NCI-H1048 (cell line): ENCODE measurements at regions not wholly inside any gene's neighbourhood (a gene's known extent, or its start where the extent isn't known, plus 50 kb on each side); places are given as distances from the start of the nearest gene placed in this dataset.
A peak's percentile ranks its signal among the peaks of the same experiment; 100 is the strongest.
"Not testable (repeated sequence)": the region's sequence is repeated elsewhere in the genome, so short reads cannot be mapped to it uniquely, and the experiment has no call there.

Experiments used
- DNase-seq: peaks from one replicate; lab custom pipeline; 2025; lab: John Stamatoyannopoulos, UW

GRCh38 chr9:109599131-109599530 is 101.0 kb upstream of the PTPN3 start:
- DNase-seq: no peak

DNA sequence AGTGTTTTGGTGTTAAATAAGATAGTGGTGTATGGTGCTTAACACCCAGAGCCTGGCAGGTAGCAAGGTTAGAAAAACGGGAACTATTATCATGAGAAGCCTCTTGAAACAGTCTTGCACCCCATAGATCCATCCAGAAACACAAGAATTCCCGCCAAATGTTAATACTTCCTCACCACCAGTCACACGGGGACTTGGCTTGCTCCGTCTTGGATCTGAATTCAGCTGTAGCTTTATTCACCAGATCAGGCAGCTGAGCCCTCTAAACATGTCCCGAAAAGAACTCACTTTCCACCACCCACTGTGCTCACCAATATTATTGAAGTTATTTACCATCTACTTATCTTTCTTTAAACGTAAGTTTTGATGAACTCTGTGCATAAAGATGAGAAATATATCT is 101.6 kb upstream of the PTPN3 start:
- DNase-seq: no peak

DNA sequence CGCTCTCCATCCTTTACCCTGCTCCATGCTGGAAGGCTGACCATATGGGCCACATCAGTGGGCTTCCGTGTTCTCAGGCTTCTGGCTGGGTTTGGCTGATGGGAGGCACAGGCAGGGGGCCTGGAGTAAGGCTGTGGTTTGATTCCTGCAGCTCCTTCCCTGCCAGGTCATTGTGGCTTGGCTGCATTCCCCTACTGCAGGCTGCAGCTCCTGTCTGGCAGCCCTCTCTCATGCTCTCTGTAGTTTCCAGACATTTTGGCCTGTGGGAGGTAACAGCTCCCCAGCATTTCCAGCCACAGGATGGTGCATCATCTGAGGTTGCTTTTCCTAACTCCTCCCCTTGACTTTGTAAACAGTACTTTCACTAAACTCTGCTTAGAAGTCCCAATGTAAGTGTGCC is 102.0 kb upstream of the PTPN3 start:
- no peak for DNase-seq

DNA sequence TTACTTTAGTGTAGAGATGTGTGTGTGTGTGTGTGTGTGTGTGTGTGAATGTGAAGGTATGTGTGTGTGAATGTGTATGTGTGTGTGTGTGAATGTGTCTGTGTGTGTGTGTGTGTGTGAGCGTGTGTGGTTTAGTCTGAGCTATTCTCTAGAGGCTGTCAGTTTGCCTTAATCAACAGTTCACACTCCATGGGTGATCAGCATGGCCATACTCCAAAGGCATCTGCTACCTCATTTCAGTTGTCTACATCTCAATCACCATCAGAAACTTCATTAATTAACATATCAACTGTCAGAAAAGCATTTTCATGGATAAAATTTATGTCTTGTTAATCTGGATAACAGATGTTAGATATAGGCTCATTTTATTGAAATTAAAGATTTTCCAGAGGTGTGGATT is 103.1 kb upstream of the PTPN3 start:
- no peak for DNase-seq

DNA sequence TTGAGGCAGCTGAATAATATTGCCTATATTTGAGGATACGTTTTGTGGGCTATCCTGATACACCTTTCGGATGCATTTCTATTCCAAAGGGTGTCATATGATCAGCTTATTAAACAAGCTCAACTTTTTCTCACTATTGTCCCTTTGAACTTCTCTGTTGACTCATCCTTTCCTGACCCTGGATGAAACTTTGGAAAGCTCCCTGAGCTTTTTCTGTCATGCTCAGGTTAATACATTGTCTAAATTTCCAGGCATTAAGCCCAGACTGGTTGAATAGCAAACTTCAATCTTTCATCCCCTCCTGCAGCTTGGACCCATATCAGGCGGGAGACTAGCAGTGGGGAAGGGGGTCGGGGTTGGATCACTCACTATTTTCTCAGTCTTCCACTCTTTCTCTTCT is 104.9 kb upstream of the PTPN3 start:
- DNase-seq: no peak

- no peak for DNase-seq
These were observed 106.0 kb upstream of the PTPN3 start for GRCh38 chr9:109604131-109604530.

- DNase-seq: no peak
These were observed 106.7 kb upstream of the PTPN3 start for GRCh38 chr9:109604781-109605180.

- no peak for DNase-seq
These were observed 111.0 kb upstream of the PTPN3 start for GRCh38 chr9:109609060-109609459.

- DNase-seq: no peak
These were observed 118.5 kb upstream of the PTPN3 start for GRCh38 chr9:109616571-109617120.

- no peak for DNase-seq
These were observed 121.2 kb upstream of the PTPN3 start for GRCh38 chr9:109619310-109619709.

GRCh38 chr9:109624143-109624542 is 126.0 kb upstream of the PTPN3 start:
- no peak for DNase-seq

GRCh38 chr9:109624896-109625295 is 126.8 kb upstream of the PTPN3 start:
- no peak for DNase-seq

DNA sequence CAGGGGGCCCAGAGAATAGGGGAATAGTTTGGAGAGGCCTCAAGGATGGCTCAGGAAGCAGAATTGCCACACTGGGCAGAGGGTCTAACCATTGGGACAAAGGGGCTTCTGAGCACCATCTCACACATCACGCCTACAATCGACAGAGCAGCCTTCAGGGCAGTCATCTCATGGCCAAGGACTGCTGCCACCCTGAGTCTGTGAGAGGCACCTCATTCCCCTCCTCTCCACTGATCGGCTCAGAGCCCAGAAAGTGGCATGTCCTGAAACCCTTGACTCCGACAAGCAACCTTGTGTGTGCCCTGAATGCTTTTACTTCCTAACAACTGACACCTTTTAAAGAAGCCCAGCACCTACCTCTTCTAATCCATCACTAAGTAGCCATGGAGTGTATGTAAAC is 128.9 kb upstream of the PTPN3 start:
- no peak for DNase-seq

DNA sequence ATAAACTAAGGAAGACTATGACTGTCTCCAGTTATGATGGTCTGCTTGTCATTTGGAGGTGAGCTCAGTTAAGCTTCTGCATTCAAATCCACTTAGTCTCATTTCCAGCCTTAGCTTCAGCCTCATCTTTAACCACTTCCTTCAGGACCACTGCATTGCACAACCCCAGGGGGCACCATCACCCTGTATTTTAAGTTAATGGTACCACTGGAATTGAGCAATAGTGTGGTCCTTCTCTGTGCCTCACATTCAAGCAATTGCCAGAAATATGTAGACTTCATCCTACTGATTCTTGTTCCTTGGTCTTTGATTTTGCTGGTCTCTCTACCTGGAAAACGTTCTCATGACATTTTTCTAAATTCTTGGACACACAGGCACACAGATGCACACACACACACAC is 131.5 kb upstream of the PTPN3 start:
- no peak for DNase-seq

DNA sequence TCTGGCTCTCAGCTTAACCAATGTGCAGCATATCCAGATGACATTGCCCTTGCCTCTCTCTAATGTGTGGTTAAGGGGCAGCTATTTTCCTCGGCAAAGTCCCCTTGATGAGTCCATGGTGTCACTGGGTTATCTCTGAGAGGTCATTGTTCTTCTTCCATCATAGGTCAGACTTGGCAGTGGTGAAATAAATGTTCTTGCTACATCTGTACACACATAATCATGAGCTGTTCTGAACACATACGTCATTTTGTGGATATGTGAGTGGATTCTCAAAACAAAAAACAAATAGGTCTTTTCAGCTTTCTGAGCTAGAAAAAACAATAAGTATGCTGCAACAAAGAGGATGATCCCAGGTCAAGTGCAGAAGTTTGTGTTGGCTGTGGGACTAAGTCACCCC is 134.7 kb upstream of the PTPN3 start:
- DNase-seq: no peak

DNA sequence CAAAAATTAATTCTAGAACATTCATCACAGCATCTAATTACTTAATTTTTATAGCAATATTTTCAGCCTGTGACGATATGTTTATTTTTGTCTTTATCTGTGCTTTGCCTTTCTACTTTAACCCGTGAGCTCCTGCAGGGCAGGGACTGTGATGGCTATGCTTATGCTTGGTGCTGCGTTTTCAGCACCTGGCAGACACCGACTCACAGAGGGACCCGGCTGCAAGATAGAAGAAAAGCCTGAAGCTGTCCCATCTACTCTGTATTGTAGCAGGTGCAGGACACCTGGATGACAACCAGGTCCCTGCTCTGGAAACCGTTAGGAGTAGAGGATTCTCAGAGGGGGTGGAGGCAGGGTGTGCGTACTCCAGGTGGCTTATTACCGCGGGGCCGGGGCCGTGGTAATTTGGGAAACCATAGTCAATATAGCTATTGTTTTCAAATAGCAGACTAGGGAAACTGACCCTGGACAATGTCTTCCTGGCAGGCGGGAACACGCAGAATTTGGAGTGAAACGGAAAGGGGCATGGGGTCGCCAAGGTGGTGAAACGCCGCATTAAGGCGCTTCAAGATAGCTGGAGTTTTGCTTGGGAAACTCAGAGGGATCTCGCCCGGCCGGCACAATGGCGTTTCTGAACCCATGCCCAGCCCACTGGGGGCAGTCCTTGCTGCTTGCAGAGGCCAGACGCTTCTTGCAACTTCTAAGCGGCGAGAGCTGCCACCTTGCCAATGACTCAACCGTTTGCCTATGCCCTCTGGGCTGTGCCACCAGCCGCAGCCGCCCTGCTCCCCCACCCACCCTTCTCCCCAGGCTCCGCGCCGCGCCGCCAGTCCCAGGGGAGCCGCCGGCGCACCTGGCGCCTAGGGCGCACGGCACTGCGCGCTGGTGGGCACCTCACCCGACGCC is 140.1 kb upstream of the PALM2AKAP2 start:
- DNase-seq: no peak

GRCh38 chr9:109640580-109641371 is 139.2 kb upstream of the PALM2AKAP2 start:
- peak; percentile 1 for DNase-seq

DNA sequence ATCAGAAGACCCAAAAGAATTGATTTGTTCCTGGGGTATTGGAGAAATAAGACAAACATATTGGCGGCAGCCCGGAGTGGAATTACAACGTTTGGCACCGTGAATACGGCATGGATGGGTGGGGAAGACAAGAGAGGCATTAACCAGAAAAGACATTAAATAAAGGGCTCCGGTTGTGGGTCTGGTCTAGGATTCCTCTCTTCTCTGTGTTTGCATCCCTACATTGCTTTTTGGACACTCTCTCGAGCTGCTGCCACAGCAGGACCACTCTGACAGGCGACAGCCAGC is 138.7 kb upstream of the PALM2AKAP2 start:
- DNase-seq: no peak

DNA sequence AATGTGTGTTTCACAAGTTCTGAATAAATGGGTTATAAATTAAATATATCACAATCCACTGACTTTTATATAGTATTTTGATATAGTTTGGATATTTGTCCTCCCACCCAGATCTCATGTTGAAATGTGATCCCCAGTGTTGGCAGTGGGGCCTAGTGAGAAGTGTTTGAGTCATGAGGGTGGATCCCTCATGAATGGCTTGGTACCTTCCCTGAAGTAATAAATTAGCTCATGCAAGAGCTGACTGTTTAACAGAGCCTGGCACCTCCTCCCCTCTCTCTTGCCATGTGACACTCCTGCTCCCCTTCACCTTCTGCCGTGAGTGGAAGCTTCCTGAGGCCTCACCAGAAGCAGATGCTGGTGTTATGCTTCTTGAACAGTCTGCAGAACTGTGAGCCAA is 127.9 kb upstream of the PALM2AKAP2 start:
- no peak for DNase-seq

DNA sequence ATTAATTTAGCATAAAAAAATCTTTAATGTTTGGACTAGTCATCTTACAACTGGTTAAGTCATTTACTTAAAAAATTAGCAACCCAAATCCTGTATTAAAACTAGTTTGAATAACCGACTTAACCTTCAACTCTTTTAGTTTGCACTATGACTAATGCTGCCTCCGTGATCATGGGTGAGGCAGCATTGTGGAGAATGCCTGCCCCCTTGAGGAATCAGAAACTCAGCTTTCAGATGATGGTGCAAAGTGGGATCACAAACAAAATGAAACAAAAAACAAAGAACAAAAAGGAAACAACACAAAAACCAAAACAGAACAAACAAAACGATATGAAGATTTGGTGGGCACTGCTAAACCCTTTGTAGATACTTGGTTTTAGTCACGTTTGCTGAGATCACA is 127.0 kb upstream of the PALM2AKAP2 start:
- no peak for DNase-seq

DNA sequence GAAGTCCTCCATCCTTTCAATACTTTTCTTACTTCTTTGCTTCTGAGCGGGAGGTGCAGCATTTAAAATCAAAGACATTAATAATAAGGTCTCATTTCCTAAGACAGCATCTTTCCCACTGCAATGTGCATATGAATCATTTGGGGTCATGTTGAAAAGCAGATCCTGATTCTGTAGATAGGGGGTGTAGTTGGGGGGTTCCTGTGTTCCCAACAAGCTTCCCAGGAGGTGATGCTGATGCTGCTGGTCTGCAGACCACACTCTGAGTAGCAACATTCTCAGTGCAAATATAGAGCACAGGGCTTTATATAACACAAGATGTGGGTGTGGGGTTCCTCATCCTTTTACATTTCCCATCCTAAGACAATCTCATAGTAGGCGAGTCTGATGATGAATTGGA is 126.5 kb upstream of the PALM2AKAP2 start:
- DNase-seq: no peak

DNA sequence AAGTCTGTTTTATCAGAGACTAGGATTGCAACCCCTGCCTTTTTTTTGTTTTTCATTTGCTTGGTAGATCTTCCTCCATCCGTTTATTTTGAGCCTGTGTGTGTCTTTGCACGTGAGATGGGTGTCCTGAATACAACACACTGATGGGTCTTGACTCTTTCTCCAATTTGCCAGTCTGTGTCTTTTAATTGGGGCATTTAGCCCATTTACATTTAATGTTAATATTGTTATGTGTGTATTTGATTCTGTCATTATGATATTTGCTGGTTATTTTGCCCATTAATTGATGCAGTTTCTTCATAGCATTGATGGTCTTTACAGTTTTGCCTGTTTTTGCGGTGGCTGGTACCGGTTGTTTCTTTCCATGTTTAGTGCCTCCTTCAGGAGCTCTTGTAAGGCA is 116.0 kb upstream of the PALM2AKAP2 start:
- DNase-seq: not testable (repeated sequence)

GRCh38 chr9:109665736-109666135 is 114.3 kb upstream of the PALM2AKAP2 start:
- DNase-seq: not testable (repeated sequence)
